ENCODE measurements at regions not wholly inside any gene's neighbourhood (a gene's known extent, or its start where the extent isn't known, plus 50 kb on each side); places are given as distances from the start of the nearest gene placed in this dataset.
A peak's percentile ranks its signal among the peaks of the same experiment; 100 is the strongest.
"Not testable (repeated sequence)": the region's sequence is repeated elsewhere in the genome, so short reads cannot be mapped to it uniquely, and the experiment has no call there.

DNA sequence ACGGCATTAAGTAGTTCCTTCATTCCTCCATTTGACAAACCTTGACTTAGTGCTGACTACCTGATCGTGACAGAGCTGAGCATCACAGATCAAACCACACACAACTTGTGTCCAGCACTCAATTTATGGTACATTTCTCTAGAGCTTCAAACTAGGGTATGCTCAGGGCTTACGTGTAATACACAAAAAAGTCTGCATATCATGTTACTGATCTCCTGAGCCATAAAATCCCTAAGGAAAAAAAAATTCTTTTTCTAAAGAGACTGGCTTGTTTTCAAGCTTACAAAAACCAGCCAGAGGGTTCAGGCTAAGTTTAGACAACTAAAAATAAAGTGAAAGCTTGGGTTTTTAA is 88.0 kb upstream of the ALKAL2 start:
- no peak for DNase-seq (ENCODE audit: low spot score)

DNA sequence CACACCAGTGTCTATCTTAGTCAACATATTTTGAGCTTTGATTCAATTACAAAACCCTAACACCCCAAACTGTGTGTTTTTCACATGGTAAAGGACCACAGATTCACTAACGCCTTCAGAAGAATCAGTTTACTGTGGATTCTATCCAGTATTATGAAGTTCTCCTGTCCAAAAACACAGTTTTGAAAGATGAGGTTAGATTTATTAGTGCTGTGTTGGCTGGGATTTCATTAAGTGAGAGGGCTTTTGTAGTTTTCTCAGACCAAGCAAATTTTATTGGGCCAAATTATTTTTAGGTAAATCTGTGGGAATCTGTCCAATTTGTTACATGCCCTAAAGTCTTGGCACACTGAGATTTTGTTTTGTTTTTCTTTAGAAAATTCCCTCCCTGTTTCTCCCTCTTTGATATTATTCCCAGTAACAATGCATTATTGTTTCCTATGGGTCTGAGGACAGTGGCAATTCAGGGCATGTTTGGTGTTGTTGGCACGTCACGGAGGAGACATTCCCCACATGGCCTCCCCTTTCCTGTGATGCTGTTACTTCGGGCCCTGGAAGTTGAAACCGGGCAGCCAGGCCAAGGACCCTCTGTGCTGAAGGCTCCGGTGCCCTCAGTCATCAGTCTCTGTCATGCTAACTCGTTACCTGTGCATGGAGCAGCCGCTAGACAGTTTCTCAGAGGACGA is 87.5 kb upstream of the ALKAL2 start:
- peak; percentile 80 for DNase-seq (ENCODE audit: low spot score)

DNA sequence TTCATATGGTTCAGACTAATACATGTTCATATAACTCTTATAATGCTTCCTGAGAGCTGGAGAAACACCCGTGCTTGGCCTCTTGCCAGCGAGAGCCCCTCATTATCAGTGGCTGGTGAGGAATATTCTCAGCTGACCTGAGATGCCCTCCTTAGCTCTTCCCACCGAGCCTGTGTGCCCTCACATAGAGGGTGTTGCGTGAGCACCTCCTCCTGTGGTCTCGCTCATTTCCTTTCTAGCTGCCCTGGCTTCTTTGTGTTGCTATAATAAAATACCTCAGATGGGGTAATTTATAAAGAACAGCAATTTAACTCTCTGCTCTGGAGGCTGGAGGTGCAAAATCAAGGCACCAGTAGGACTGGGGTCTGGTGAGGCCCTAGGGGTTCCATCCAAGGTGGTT is 80.5 kb upstream of the ALKAL2 start:
- no peak for DNase-seq (ENCODE audit: low spot score)

DNA sequence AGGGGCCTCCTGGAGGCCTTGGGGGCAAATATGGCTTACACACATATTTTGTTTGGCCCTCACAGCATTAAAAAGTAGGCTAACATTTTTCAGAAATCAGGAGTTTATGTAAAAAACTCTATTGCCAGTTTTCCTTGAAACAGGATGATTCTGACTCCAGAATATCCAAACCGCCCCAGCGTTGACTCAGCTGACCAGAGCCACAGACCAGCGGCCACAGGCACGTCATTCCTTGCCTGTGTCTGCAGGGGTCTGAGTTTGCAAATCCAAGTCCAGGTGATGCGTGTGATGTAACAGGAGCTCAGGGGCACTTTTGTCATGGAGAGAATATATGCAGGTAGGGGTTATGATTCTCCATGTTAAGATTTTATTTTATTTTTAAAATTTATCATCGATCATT is 79.4 kb upstream of the ALKAL2 start:
- DNase-seq (ENCODE audit: low spot score): no peak

DNA sequence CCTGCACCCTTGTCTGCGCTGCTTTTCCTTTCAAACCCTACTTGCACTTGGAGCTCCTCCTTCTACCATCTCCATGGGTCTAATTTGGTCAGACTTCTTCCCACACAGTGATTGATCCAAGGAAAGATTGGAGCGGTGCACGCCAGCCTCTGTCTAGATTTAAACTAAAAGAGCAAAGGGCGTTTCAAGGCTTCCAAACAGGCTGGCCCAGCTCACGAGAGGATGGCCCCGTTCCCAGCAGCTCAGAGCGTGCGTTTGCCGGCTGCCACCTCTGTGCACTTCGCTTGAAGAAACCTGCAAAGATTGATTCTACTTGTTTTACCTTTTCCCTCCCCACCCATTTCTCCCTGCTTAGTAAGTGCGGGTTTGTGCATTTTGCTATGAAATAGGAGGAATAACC is 78.8 kb upstream of the ALKAL2 start:
- no peak for DNase-seq (ENCODE audit: low spot score)

DNA sequence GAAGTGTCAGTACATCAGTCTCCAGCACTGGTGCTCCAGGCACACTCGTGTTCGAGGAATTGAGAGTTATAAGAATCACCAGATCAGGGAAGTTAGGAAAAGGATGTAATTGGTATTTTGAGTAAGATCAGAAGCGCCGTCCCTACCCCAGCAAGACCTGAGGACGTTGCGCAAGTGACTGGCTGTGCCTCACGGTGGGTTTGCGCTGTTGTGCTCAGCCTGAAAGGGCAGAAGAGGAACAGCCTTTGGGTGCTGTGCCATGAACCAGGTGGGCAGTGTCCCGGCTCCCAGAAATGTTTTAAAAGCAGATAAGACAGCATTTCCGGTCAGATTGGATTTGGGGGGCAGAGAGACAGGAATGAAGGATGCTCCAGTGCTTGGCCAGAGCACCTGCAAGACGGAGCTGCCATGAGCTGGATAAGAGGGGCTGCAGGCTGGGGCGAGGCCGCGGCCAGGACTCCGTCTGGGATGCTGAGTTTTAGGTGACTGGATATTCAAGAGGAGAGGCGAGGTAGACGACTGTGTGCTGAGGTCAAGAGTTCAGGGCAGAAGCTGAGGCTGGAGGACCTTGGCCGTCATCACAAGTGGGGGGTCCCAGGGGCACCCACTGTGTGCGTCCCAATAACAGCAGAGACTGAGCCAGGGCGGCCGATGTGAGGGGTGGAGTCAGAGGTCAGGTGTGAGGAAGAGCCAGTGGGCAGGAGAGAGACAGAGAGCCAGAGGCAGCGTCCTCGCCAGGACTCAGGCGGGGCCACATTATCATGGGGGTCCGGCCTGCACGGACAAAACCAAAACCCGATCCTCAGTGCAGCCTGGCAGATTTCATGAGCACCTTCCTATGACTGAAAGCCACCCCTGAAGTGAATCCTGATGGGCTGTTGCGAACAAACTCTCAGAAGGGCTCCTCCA is 77.7 kb upstream of the ALKAL2 start:
- DNase-seq (ENCODE audit: low spot score): no peak

DNA sequence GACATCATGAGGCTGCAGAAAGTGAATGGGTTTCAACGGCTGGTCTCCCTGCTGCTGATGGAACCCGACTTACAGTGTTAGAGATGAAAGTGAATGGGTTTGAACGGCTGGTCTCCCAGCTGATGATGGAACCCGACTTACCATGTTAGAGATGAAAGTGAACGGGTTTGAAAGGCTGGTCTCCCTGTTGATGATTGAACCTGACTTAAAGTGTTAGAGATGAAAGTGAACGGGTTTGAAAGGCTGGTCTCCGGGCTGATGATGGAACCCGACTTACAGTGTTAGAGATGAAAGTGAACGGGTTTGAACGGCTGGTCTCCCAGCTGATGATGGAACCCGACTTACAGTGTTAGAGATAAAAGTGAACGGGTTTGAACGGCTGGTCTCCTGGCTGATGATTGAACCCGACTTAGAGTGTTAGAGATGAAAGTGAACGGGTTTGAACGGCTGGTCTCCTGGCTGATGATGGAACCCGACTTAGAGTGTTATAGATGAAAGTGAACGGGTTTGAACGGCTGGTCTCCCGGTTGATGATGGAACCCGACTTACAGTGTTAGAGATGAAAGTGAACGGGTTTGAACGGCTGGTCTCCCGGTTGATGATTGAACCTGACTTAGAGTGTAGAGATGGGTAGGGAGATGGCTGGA is 76.1 kb upstream of the ALKAL2 start:
- DNase-seq (ENCODE audit: low spot score): no peak

DNA sequence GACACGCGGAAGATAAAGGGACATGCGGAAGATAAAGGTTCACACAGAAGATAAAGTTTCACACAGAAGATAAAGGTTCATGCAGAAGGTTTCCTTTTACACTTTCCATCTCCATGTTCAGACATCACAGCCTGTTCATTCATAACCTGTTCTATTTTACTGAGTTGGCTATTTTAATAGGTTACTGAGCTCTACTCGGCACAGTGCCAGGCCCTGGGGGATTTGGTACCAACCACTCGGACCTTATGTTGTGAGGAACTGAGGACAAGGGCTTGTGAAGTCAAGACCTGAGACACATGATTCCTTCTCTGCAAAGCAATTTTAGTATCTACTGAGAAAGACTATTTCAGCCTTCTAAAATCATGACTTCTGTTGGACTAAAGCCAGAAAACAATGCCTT is 75.0 kb upstream of the ALKAL2 start:
- DNase-seq (ENCODE audit: low spot score): no peak

DNA sequence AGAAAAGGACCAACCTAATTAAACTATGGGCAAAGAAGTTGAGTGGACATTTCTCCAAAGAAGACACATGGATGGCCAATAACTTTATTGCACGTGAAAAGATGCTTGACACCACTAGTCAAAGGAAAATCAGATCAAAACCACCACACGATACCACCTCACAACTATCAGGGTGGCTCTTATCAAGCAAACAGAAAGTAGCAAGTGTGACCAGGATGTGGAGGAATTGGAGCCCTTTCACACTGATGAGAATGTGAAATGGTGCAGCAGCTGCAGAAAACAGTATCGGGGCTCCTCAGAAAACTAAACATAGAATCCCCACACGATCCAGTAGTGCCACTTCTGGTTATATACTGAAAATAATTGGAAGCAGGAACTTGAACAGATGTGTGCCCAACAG is 72.2 kb upstream of the ALKAL2 start:
- DNase-seq (ENCODE audit: low spot score): no peak

DNA sequence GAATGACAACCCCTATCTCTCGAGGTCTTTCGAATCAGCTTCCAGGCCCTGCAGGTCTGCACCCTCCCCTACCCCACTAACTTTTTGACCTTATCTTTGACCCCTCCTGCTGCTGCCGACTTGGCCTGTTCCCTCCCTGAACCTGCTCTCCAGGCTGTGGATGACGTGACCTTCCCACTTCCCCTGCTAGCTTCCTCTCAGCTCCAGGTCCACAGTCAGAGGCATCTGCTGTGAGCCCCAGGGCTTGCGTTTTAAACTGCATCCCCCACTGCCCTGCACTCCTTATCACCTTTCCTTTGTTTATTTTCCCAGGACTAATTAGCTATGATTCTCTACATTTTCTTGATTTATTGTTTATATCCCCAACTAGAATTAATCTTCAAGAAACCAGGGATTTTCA is 71.2 kb upstream of the ALKAL2 start:
- DNase-seq (ENCODE audit: low spot score): no peak

DNA sequence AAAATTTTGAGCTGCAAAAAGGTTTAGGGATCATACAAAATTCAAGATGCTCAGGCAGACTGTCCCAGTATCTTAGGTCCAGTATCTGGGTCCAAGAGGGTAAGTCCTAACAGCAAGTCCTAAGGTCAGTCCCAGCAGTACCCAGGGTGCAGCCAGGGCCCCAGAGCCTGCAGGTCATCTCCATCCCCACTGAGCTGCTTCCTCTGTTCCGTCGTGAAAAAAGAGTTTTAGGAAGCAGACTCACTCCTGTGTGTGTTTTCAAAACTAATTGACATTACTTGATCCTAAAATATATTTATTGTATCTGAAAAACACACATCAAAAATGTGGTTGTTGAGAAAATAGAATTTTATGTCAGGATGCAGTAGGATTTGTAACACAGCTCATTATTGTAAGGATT is 69.9 kb upstream of the ALKAL2 start:
- no peak for DNase-seq (ENCODE audit: low spot score)

DNA sequence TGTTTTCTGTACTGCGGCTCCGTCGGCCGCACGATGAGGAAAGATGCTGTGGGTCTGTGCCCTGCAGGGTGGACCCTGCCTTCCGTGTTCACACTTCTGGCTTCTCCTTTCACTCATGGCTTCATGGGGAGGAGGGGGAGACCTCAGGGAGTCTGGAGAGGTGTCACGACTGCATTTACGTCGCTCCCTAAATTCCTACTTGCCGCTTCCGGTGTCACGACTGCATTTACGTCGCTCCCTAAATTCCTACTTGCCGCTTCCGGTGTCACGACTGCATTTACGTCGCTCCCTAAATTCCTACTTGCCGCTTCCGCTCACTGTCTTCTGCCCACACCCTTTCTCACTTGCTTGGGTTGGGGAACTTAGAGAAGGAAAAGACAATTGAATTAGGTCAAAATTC is 68.4 kb upstream of the ALKAL2 start:
- DNase-seq (ENCODE audit: low spot score): not testable (repeated sequence)

DNA sequence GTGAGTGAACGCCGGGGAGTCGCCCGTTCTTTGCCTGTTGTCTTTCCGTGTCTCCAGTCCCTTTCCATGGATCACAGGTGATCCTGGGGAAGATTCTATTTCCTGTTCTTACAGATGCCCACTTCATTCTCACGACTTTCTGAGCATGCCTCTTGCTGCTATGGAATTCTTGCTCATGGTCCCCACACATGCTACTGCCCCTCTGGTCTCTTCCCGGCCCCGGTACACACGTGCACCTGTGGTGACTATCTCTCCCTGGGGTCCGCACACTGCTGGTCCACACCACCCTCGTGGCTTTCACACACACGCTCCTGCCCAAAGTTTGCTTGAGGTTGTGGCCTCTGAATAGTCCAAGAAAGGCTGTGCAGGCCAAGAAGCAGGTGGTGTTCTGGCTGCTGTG is 67.9 kb upstream of the ALKAL2 start:
- DNase-seq (ENCODE audit: low spot score): no peak

DNA sequence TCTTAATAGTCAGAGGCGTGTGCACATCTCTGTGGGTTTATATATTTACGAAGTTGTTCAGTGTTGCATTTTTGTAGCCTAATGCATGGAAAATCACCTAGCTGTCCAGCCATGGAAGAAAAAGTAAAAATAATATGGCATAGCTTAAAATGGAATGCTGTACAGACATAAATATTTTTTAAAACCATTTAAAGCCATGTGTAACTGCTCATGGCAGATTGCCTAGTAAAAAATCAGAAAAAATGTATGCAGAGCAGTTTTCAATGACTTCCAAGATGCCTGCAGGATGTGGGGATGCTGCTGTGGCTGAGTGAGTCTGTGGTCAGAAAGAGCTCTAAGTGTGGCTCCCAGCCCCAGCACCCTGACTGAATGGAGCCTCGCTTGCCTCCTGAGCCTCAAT is 64.8 kb upstream of the ALKAL2 start:
- no peak for DNase-seq (ENCODE audit: low spot score)

DNA sequence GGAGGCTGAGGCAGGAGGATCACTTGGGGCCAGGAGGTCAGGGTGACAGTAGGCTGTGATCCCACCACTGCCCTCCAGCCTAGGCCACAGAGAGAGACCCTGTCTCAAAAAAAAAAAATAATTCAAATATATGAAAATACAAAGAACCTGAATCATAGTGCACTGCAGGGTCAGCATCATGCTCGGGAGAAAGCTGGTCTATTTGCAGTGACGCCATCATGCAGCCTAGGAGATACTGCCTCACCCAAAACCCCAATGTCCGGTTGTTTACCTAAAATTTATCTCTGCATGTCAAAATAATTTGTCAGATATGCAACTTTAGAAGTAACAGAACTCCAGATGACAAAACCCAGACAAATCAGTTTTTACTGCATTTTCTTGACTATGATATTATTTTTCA is 61.5 kb upstream of the ALKAL2 start:
- no peak for DNase-seq (ENCODE audit: low spot score)

DNA sequence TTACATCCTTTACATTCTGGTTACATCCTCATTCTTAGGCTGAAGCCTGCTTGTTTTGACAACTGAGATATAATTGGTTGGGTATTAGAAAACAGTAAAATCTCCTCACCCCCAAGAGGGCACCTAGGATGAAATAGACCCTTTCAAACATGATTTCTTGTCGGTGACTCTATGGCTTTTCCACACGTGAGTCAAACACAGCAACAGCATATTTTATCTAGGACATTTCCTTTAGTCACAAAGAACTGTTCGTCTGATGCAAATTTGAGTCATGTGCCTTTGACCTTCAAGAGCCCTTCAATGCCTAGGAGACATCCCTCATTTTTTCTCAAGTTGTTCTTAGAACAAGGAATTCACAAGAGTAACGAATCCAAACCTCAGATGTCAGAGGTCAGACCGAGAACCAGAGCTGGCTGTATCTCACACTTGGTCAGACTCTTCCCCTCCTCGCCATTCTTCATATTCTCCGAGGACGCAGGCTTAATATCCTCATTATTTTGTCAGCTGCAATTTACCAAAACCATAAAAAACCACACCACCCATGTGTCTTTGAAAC is 60.5 kb upstream of the ALKAL2 start:
- DNase-seq (ENCODE audit: low spot score): no peak

DNA sequence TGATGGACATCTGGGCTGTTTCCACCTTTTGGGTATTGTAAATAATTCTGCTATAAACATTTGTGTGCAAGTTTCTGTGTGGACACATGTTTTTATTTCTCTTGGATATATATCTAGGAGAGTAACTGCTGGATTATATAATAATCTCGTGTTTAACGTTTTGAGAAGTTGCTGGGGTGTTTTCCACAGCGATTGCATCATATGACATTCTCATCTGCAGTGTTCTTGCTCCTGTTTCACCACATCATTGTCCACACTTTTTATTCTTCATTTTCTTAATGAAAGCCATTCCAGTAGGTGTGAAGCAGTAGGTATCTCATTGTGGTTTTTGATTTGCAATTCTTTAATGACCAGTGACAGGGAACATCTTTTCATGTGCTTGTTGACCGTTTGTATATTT is 56.9 kb upstream of the ALKAL2 start:
- no peak for DNase-seq (ENCODE audit: low spot score)

DNA sequence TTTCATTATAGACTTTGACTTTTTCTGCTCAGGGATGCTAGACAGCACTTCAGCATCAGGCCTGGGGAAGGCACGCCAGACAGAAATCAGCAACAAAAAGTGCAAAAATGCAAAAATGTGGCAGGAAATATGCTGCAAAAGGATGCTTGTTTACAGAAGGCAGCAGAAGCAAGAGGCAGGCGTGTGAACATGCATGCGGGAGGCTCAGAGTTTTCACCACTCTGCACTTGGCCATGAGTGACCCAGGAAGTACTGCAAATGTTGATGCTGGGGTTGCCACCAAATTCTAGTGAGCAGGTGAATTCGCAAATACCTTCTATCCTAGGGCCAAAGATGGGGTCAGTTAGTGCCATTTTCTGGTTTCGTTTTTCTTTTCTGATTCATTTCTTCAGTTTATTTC is 55.5 kb upstream of the ALKAL2 start:
- DNase-seq (ENCODE audit: low spot score): no peak

DNA sequence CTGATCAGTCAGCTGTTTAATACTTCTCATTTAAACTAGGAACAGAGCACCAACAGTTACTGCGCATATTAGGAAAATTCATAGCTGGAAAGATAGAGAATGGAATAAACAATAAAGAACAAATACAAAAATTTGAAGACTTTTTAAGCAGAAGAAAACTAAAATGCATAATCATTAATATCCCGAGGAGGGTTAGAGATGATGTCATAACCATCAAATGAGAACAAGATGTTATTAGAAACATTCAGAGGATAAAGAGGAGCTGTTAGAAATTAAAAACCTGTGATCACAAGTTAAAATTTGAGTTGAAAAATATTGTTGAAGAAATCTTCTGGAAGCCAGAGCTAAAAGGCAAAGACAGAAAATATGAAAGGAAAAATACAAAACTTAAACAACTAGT is 54.0 kb upstream of the ALKAL2 start:
- DNase-seq (ENCODE audit: low spot score): no peak

DNA sequence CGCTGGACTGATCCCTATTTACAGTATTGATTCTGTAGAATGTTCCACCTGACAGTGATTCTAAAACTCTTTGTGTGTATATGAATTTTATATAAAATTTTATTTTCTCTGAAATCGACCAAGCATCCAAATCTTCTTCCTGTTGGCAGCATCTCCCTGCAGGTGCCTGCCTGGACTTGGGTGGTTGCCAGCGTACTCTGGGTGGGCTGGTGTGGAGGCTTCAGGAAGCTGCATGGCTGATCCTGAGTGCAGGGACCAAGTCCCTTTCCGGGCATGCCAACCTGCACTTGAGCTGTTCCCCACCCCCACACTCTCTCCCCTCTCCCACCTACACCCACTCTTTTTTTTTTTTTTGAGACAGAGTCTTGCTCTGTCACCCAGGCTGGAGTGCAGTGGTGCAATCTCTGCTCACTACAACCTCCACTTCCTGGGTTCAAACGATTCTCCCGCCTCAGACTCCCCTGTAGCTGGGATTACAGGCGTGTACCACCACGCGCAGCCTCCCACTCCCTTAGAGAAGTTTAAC is 53.2 kb upstream of the ALKAL2 start:
- DNase-seq (ENCODE audit: low spot score): no peak
